ENCODE measurements at regions not wholly inside any gene's neighbourhood (a gene's known extent, or its start where the extent isn't known, plus 50 kb on each side); places are given as distances from the start of the nearest gene placed in this dataset.
"Not testable (repeated sequence)": the region's sequence is repeated elsewhere in the genome, so short reads cannot be mapped to it uniquely, and the experiment has no call there.

- H3K27me3 ChIP-seq (ENCODE audit: insufficient read depth) = peaks cover 19% of the 10 kb centered on the region; the same call in 1 of the 2 replicates
- WGBS (ENCODE audit: low lambda C conversion rate) = 31% methylated on average over 5 of the region's 5 CpGs
Observed at GRCh38 chr2:236787376-236787775, 217.8 kb downstream of the ACKR3 start.

GRCh38 chr2:236787885-236788284, 218.3 kb downstream of the ACKR3 start:
- Histone ChIP-seq H3K27ac (ENCODE audit: low read depth in 2 of 2, low read length in 1 of 2) (no peak overlapping the region), H3K9ac (no peak overlapping the region), H3K4me3 (ENCODE audit: low read depth in 2 of 2, low read length in 1 of 2) (no peak overlapping the region), H3F3A (replicated peaks; ENCODE audit: insufficient read depth) (no peaks in the 10 kb centered on the region), H3K27me3 (ENCODE audit: insufficient read depth) (peaks cover 19% of the 10 kb centered on the region; the same call in 1 of the 2 replicates), H2AFZ (ENCODE audit: low read depth) (no peak overlapping the region), H3K36me3 (replicated peaks in 1 of 2; ENCODE audit: control insufficient read depth in 1 of 2, insufficient read depth in 2 of 2, low read length in 1 of 2) (no peaks in the 10 kb centered on the region), H3K79me2 (ENCODE audit: insufficient read depth) (no peaks in the 10 kb centered on the region), H3K4me1 (ENCODE audit: control insufficient read depth in 1 of 2, insufficient read depth in 2 of 2, low read depth in 1 of 2, low read length in 1 of 2) (no peaks in the 10 kb centered on the region), H4K20me1 (ENCODE audit: insufficient read depth) (no peaks in the 10 kb centered on the region), H3K9me2 (no peaks in the 10 kb centered on the region), H3K4me2 (no peak overlapping the region), H3K9me3 (no peaks in the 10 kb centered on the region)
- DNase-seq = no peak
- ChIA-PET POLR2A (no interaction called here), CTCF (no interaction called here)
- TF ChIP-seq RFX5 (IDR thresholded peaks at IDR 0.05; ENCODE audit: low read length) = no peak
- no peak for TF ChIP-seq MEF2A (IDR thresholded peaks at IDR 0.05; ENCODE audit: borderline replicate concordance, low read depth)
- TF ChIP-seq IRF3 (IDR thresholded peaks at IDR 0.05; ENCODE audit: low read depth, low read length) = no peak
- 38% methylated on average over 7 of the region's 7 CpGs for WGBS (ENCODE audit: low lambda C conversion rate)

More at GRCh38 chr2:236787376-236787775, 217.8 kb downstream of the ACKR3 start:
- H3K4me1 ChIP-seq (ENCODE audit: control insufficient read depth in 1 of 2, insufficient read depth in 2 of 2, low read depth in 1 of 2, low read length in 1 of 2); H3K4me3 ChIP-seq (ENCODE audit: low read depth in 2 of 2, low read length in 1 of 2); H3K9me2 ChIP-seq; CTCF ChIA-PET; H3K36me3 ChIP-seq (replicated peaks in 1 of 2; ENCODE audit: control insufficient read depth in 1 of 2, insufficient read depth in 2 of 2, low read length in 1 of 2); H3K27ac ChIP-seq (ENCODE audit: low read depth in 2 of 2, low read length in 1 of 2); POLR2A ChIA-PET; H3K9ac ChIP-seq; H3K9me3 ChIP-seq; H3K4me2 ChIP-seq; H3F3A ChIP-seq (replicated peaks; ENCODE audit: insufficient read depth); H2AFZ ChIP-seq (ENCODE audit: low read depth); H4K20me1 ChIP-seq (ENCODE audit: insufficient read depth); DNase-seq; H3K79me2 ChIP-seq (ENCODE audit: insufficient read depth): not testable (repeated sequence)

- Histone ChIP-seq H4K20me1 (ENCODE audit: insufficient read depth) (no peaks in the 10 kb centered on the region), H3K4me3 (ENCODE audit: low read depth in 2 of 2, low read length in 1 of 2) (no peak overlapping the region), H3F3A (replicated peaks; ENCODE audit: insufficient read depth) (no peaks in the 10 kb centered on the region), H3K36me3 (replicated peaks in 1 of 2; ENCODE audit: control insufficient read depth in 1 of 2, insufficient read depth in 2 of 2, low read length in 1 of 2) (no peaks in the 10 kb centered on the region), H3K79me2 (ENCODE audit: insufficient read depth) (no peaks in the 10 kb centered on the region), H3K27ac (ENCODE audit: low read depth in 2 of 2, low read length in 1 of 2) (no peak overlapping the region), H3K9ac (no peak overlapping the region), H2AFZ (ENCODE audit: low read depth) (no peak overlapping the region), H3K9me3 (no peaks in the 10 kb centered on the region), H3K4me1 (ENCODE audit: control insufficient read depth in 1 of 2, insufficient read depth in 2 of 2, low read depth in 1 of 2, low read length in 1 of 2) (no peaks in the 10 kb centered on the region), H3K9me2 (no peaks in the 10 kb centered on the region), H3K27me3 (ENCODE audit: insufficient read depth) (peaks cover 19% of the 10 kb centered on the region; the same call in 1 of the 2 replicates), H3K4me2 (no peak overlapping the region)
- TF ChIP-seq TAF1 (IDR thresholded peaks at IDR 0.05; ENCODE audit: borderline replicate concordance, low read depth, low read length) = no peak
- TF ChIP-seq GATA2 (CRISPR knock-in tag; IDR thresholded peaks at IDR 0.05) = 0 out of 2 replicates have a peak, but pooled peaks have one; percentile 28
- TF ChIP-seq RXRA (IDR thresholded peaks at IDR 0.05; ENCODE audit: borderline replicate concordance, low read depth) = no peak
- TF ChIP-seq TCF12 (IDR thresholded peaks at IDR 0.05) = no peak
- 10% methylated on average over 6 of the region's 6 CpGs for WGBS (ENCODE audit: low lambda C conversion rate)
- peak; percentile 46 for DNase-seq
- CTCF ChIA-PET = no interaction called here
- POLR2A ChIA-PET = no interaction called here
Observed at GRCh38 chr2:236790963-236791362, 221.3 kb downstream of the ACKR3 start.
